B cell (primary cell): ENCODE measurements at regions not wholly inside any gene's neighbourhood (a gene's known extent, or its start where the extent isn't known, plus 50 kb on each side); places are given as distances from the start of the nearest gene placed in this dataset.
"Not testable (repeated sequence)": the region's sequence is repeated elsewhere in the genome, so short reads cannot be mapped to it uniquely, and the experiment has no call there.

Experiments
- ATAC-seq: fragments of 200-7000 bp; cut with Tn5 transposase; one replicate; pipeline ENCODE4 v1.10.0; 2021; ENCODE audit warnings: low read depth, mild to moderate bottlenecking, moderate number of reproducible peaks, moderate library complexity
- CTCF ChIA-PET: fragments of 350-600 bp; sonication (Branson Sonifier 250); formaldehyde crosslinking; loops from one replicate; lab custom pipeline; 2021; ENCODE audit warnings: antibody characterized with exemption, inconsistent platforms; lab: Charles Lee
- POLR2A ChIA-PET: fragments of 350-600 bp; sonication (Branson Sonifier 250); formaldehyde crosslinking; loops from one replicate; lab custom pipeline; 2021; ENCODE audit warnings: antibody characterized with exemption; lab: Charles Lee
- DNase-seq: peaks from one replicate; pipeline ENCODE4 v3.0.0; 2013
- H2AFZ ChIP-seq: 2 replicates; pipeline ENCODE4 v1.6.1; 2012; ENCODE audit warnings: mild to moderate bottlenecking, low read depth, low read length; ENCODE audit not compliant: insufficient read depth, poor library complexity, severe bottlenecking
- H3K27ac ChIP-seq, 2 donors: 1 replicate in 1 of 2; 2 replicates in 1 of 2; pipeline ENCODE4 v1.5.1; 2012 to 2013; ENCODE audit warnings: low read length in 2 of 2, mild to moderate bottlenecking in 2 of 2, moderate library complexity in 1 of 2
- H3K27me3 ChIP-seq, 4 experiments: fragments of 200-600 bp in 1 of 4; sonication (generic) in 1 of 4; replicated peaks in 1 of 4; 1 replicate in 2 of 4; 2 replicates in 2 of 4; pipeline versions ENCODE4 v1.6.1 to v1.7.0; 2013 to 2016; ENCODE audit warnings: low read length in 3 of 4, mild to moderate bottlenecking in 2 of 4, mixed read lengths in 1 of 4, moderate library complexity in 1 of 4; ENCODE audit not compliant: insufficient read depth in 4 of 4, control insufficient read depth in 3 of 4; ENCODE audit errors: control extremely low read depth in 1 of 4
- H3K36me3 ChIP-seq, 2 experiments: replicated peaks in 1 of 2; 1 replicate in 1 of 2; 2 replicates in 1 of 2; pipeline versions ENCODE4 v1.6.1 to v1.7.1; 2013; ENCODE audit warnings: low read length in 1 of 2; ENCODE audit not compliant: insufficient read depth in 2 of 2, control insufficient read depth in 1 of 2; ENCODE audit errors: control extremely low read depth in 1 of 2, extremely low read depth in 1 of 2
- H3K4me1 ChIP-seq, 2 donors: fragments of 200-600 bp in 1 of 2; sonication (generic) in 1 of 2; 1 replicate in 1 of 2; 2 replicates in 1 of 2; pipeline versions ENCODE4 v1.5.1 to v1.6.1; 2013 to 2017; ENCODE audit warnings: low read length in 2 of 2; ENCODE audit not compliant: control insufficient read depth in 2 of 2, insufficient read depth in 2 of 2
- H3K4me2 ChIP-seq: replicated peaks from 2 replicates; pipeline ENCODE3; 2012; ENCODE audit warnings: mild to moderate bottlenecking, low read depth, low read length; ENCODE audit not compliant: poor library complexity, severe bottlenecking
- H3K4me3 ChIP-seq, 5 experiments: fragments of 200-600 bp in 1 of 5; sonication (generic) in 1 of 5; 1 replicate in 3 of 5; 2 replicates in 2 of 5; pipeline versions ENCODE4 v1.5.1 to v1.7.0; 2011 to 2016; ENCODE audit warnings: low read length in 4 of 5, mild to moderate bottlenecking in 4 of 5, low read depth in 2 of 5, control low read depth in 1 of 5, moderate library complexity in 1 of 5; ENCODE audit not compliant: insufficient read depth in 1 of 5; ENCODE audit errors: control extremely low read depth in 1 of 5, extremely low read depth in 1 of 5
- H3K79me2 ChIP-seq: fragments of 200-600 bp; sonication (generic); one replicate; pipeline ENCODE4 v1.6.0; 2016; ENCODE audit warnings: low read length; ENCODE audit not compliant: control insufficient read depth, insufficient read depth
- H3K9ac ChIP-seq: fragments of 200-600 bp; sonication (generic); 2 replicates; pipeline ENCODE4 v1.6.1; 2017; ENCODE audit warnings: mild to moderate bottlenecking, low read length, moderate library complexity
- H3K9me3 ChIP-seq, 3 donors: one replicate each; pipeline versions ENCODE4 v1.6.1 to v1.7.1; 2013; ENCODE audit warnings: low read length in 2 of 3; ENCODE audit not compliant: control insufficient read depth in 2 of 3, insufficient read depth in 1 of 3; ENCODE audit errors: control extremely low read depth in 1 of 3
- H4K20me1 ChIP-seq: 2 replicates; pipeline ENCODE4 v1.6.0; 2012; ENCODE audit warnings: mild to moderate bottlenecking, low read length; ENCODE audit not compliant: insufficient read depth, control insufficient read depth, poor library complexity, severe bottlenecking
- H3K27ac Mint-ChIP-seq: one replicate; pipeline ENCODE4 v1.8.0; 2021; ENCODE audit warnings: mixed read lengths
- H3K27me3 Mint-ChIP-seq: one replicate; pipeline ENCODE4 v1.8.0; 2021; ENCODE audit warnings: mixed read lengths
- H3K4me1 Mint-ChIP-seq: one replicate; pipeline ENCODE4 v1.8.0; 2021; ENCODE audit warnings: mixed read lengths
- H3K4me3 Mint-ChIP-seq: one replicate; pipeline ENCODE4 v1.8.0; 2021; ENCODE audit warnings: mixed read lengths
- H3K9me3 Mint-ChIP-seq: one replicate; pipeline ENCODE4 v1.8.0; 2022; ENCODE audit warnings: mixed read lengths; ENCODE audit not compliant: insufficient read depth
- EZH2 ChIP-seq: IDR thresholded peaks from 2 replicates; pipeline ENCODE4 v1.6.1; 2012; ENCODE audit warnings: borderline replicate concordance, low read depth, mild to moderate bottlenecking, moderate library complexity, low read length; ENCODE audit not compliant: insufficient read depth, poor library complexity, severe bottlenecking
- WGBS: methylation state at CpG from one replicate; pipeline ENCODE4 v1.1.5; 2013; ENCODE audit warnings: missing lambda C conversion rate; ENCODE audit not compliant: insufficient coverage; 5-methylcytosine and 5-hydroxymethylcytosine counted together
- intact Hi-C: fragments of 100-400 bp; cut with micrococcal nuclease; formaldehyde crosslinking; loops from one replicate; pipeline ENCODE4 v1.10.0; 2022
- TF ChIP-seq, protein P1 (sequence below): fragments of 200-600 bp; IDR thresholded peaks from one replicate; pipeline ENCODE4 v1.8.0; 2022; ENCODE audit warnings: antibody characterized with exemption, mild to moderate bottlenecking

DNA sequence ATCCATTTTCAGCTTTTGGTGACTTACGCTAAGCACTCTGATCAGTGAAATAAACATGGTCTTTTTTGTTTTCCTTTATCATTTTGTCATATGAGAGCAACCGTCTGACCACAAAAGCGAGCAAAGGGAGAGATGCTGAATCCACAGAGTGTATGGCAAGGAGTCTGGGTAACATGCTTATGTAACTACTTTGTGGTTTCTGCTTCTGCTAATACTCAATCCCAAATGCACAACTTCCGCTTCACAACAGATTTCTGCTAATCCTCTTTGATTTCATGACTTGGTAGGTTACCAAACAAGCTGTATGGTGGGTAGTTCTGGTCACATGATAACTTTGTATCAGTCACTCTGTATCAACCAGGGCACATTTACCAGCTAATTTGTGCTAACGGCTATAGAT is 908.4 kb upstream of the CRIM1 start:
- H3K27me3 Mint-ChIP-seq = no peaks in the 10 kb centered on the region
- no peaks in the 10 kb centered on the region for H3K9me3 Mint-ChIP-seq
- CTCF ChIA-PET = no interaction called here
- Histone ChIP-seq H3K27ac (no peak overlapping the region), H4K20me1 (no peaks in the 10 kb centered on the region), H3K36me3 (no peaks in the 10 kb centered on the region), H3K9me3 (no peaks in the 10 kb centered on the region), H3K4me1 (no peaks in the 10 kb centered on the region), H3K79me2 (no peaks in the 10 kb centered on the region), H3K9ac (no peak overlapping the region), H3K4me3 (no peak overlapping the region), H3K27me3 (no peaks in the 10 kb centered on the region), H3K4me2 (no peak overlapping the region), H2AFZ (no peak overlapping the region)
- TF ChIP-seq EZH2 = no peak
- TF ChIP-seq, protein P1, sequence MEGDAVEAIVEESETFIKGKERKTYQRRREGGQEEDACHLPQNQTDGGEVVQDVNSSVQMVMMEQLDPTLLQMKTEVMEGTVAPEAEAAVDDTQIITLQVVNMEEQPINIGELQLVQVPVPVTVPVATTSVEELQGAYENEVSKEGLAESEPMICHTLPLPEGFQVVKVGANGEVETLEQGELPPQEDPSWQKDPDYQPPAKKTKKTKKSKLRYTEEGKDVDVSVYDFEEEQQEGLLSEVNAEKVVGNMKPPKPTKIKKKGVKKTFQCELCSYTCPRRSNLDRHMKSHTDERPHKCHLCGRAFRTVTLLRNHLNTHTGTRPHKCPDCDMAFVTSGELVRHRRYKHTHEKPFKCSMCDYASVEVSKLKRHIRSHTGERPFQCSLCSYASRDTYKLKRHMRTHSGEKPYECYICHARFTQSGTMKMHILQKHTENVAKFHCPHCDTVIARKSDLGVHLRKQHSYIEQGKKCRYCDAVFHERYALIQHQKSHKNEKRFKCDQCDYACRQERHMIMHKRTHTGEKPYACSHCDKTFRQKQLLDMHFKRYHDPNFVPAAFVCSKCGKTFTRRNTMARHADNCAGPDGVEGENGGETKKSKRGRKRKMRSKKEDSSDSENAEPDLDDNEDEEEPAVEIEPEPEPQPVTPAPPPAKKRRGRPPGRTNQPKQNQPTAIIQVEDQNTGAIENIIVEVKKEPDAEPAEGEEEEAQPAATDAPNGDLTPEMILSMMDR = no peak
- no peak overlapping the region for H3K4me3 Mint-ChIP-seq
- POLR2A ChIA-PET = no interaction called here
- no peaks in the 10 kb centered on the region for H3K4me1 Mint-ChIP-seq
- DNase-seq = no peak
- intact Hi-C loops = no loop called here
- no peak for ATAC-seq
- no peak overlapping the region for H3K27ac Mint-ChIP-seq
- 29% methylated on average over 3 of the region's 5 CpGs for WGBS

DNA sequence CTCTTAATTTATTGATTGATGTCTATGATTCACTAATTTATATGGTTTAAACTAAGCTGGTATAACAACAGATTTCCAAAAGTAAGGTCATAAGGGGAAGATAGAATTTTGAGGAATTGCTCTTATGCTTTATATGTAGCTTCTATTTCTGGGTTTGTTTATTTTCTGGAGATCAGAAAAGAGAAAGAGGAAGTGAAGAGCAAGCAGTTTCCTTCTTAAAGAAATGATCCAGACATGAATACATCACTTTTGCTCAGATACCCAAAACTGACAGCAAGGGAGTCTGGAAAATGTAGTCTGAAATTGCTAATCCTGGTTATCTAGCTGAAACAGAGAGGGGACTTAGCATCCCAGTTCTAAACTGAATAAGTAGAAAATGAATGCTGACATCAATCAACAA is 912.5 kb upstream of the CRIM1 start:
- H3K27ac ChIP-seq = no peak overlapping the region
- H3K9ac ChIP-seq = no peak overlapping the region
- no peak overlapping the region for H3K27ac Mint-ChIP-seq
- TF ChIP-seq, protein P1 = no peak
- TF ChIP-seq EZH2 = no peak
- ChIA-PET CTCF (no interaction called here), POLR2A (no interaction called here)
- no peaks in the 10 kb centered on the region for H3K79me2 ChIP-seq
- no peaks in the 10 kb centered on the region for H3K4me1 ChIP-seq
- H3K4me3 ChIP-seq = no peak overlapping the region
- no peaks in the 10 kb centered on the region for H3K4me1 Mint-ChIP-seq
- H3K9me3 ChIP-seq = no peaks in the 10 kb centered on the region
- no peak overlapping the region for H2AFZ ChIP-seq
- no peak overlapping the region for H3K4me2 ChIP-seq
- H3K27me3 ChIP-seq = no peaks in the 10 kb centered on the region
- no peaks in the 10 kb centered on the region for H4K20me1 ChIP-seq
- no peak for ATAC-seq
- no peaks in the 10 kb centered on the region for H3K36me3 ChIP-seq
- H3K9me3 Mint-ChIP-seq = no peaks in the 10 kb centered on the region
- no peaks in the 10 kb centered on the region for H3K27me3 Mint-ChIP-seq
- intact Hi-C loops = no loop called here
- DNase-seq = no peak
- H3K4me3 Mint-ChIP-seq = no peak overlapping the region

DNA sequence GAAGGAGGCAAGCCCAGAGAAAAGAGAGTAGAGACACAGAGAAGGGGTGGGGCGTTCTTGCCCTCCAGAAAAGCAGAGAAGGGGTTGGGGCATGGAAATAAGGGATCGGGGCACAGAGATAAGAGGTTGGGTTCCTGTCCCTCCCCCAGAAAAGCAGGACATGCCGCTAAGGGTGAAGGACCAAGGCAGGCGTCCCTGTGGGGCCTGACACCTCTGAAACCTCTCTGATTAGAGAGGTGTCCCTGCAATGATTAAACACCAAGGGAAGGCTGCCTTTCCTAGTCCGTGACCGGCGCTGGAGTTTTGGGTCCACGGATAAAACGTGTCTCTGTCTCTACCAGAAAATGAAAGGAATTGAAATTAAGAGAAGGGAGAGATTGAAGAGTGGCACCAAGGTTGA is 914.0 kb upstream of the CRIM1 start:
- not testable (repeated sequence) for ATAC-seq, H3K4me3 Mint-ChIP-seq

More for the DNA sequence above, 914.0 kb upstream of the CRIM1 start:
- H3K27ac ChIP-seq, H3K27me3 Mint-ChIP-seq, CTCF ChIA-PET, H3K4me2 ChIP-seq, H3K4me1 ChIP-seq, POLR2A ChIA-PET, H3K4me1 Mint-ChIP-seq, H3K27ac Mint-ChIP-seq, H3K9ac ChIP-seq, intact Hi-C loops, H3K36me3 ChIP-seq, H3K79me2 ChIP-seq, DNase-seq, H3K9me3 ChIP-seq, H3K4me3 ChIP-seq, H4K20me1 ChIP-seq, H3K27me3 ChIP-seq, H2AFZ ChIP-seq, H3K9me3 Mint-ChIP-seq: not testable (repeated sequence)
- WGBS = 80% methylated on average over 9 of the region's 9 CpGs
